Esophagus (tissue), 2 donors: ENCODE measurements at regions not wholly inside any gene's neighbourhood (a gene's known extent, or its start where the extent isn't known, plus 50 kb on each side); places are given as distances from the start of the nearest gene placed in this dataset.
A peak's percentile ranks its signal among the peaks of the same experiment; 100 is the strongest.

Experiments used
- H3K27ac ChIP-seq, 2 donors: one replicate each; pipeline ENCODE4 v1.5.1; 2013; ENCODE audit warnings: low read depth in 2 of 2, mild to moderate bottlenecking in 2 of 2, inconsistent platforms in 1 of 2, low read length in 1 of 2, moderate library complexity in 1 of 2
- H3K27me3 ChIP-seq, 2 donors: one replicate each; pipeline ENCODE4 v1.6.1; 2013; ENCODE audit warnings: low read length in 2 of 2, control low read depth in 1 of 2, mild to moderate bottlenecking in 1 of 2; ENCODE audit not compliant: insufficient read depth in 2 of 2, control insufficient read depth in 1 of 2
- H3K36me3 ChIP-seq, 2 donors: one replicate each; pipeline ENCODE4 v1.6.1; 2013; ENCODE audit warnings: low read length in 1 of 2; ENCODE audit not compliant: control insufficient read depth in 2 of 2, insufficient read depth in 2 of 2
- H3K4me1 ChIP-seq, 2 donors: one replicate each; pipeline ENCODE4 v1.6.1; 2013; ENCODE audit warnings: low read length in 1 of 2; ENCODE audit not compliant: control insufficient read depth in 2 of 2, insufficient read depth in 2 of 2
- H3K4me3 ChIP-seq, 2 donors: one replicate each; pipeline ENCODE4 v1.5.1; 2013; ENCODE audit warnings: low read length in 2 of 2, mild to moderate bottlenecking in 2 of 2, low read depth in 1 of 2, moderate library complexity in 1 of 2
- H3K9me3 ChIP-seq, 2 donors: one replicate each; pipeline ENCODE4 v1.6.1; 2013; ENCODE audit warnings: mild to moderate bottlenecking in 2 of 2, low read depth in 1 of 2, low read length in 1 of 2, moderate library complexity in 1 of 2; ENCODE audit not compliant: control insufficient read depth in 2 of 2, insufficient read depth in 1 of 2
- WGBS, 2 donors: extraction: QIAGEN DNeasy Blood & Tissue Kit; methylation state at CpG; one replicate each; pipeline ENCODE4 v1.1.7; 2013; 5-methylcytosine and 5-hydroxymethylcytosine counted together
- donor health status: healthy with polysubstance abuse.
- donor health status: Bipolar disorder and iron deficiency.

- H3K4me1 ChIP-seq, result no peaks in the 10 kb centered on the region
- no peaks in the 10 kb centered on the region for H3K27me3 ChIP-seq
- H3K9me3 ChIP-seq, result no peaks in the 10 kb centered on the region
- no peak overlapping the region for H3K4me3 ChIP-seq
- no peak overlapping the region for H3K27ac ChIP-seq
- 86 to 88% methylated on average over 2 of the region's 2 CpGs for WGBS, 2 donors
- H3K36me3 ChIP-seq, result no peaks in the 10 kb centered on the region
Measured at GRCh38 chr4:152112887-152113286, 352.1 kb upstream of the GATB start.

GRCh38 chr4:152112190-152112589 is 351.4 kb upstream of the GATB start:
- Histone ChIP-seq H3K27ac (no peak overlapping the region), H3K4me3 (no peak overlapping the region), H3K9me3 (no peaks in the 10 kb centered on the region), H3K27me3 (no peaks in the 10 kb centered on the region), H3K4me1 (peaks cover 0 to under 1% of the 10 kb centered on the region in 2 donors), H3K36me3 (no peaks in the 10 kb centered on the region)
- 88 to 94% methylated on average over 2 of the region's 2 CpGs for WGBS, 2 donors

- Histone ChIP-seq H3K36me3 (no peaks in the 10 kb centered on the region), H3K4me3 (no peak overlapping the region), H3K27ac (no peak overlapping the region), H3K9me3 (no peaks in the 10 kb centered on the region), H3K27me3 (no peaks in the 10 kb centered on the region), H3K4me1 (peaks cover 5 to 9% of the 10 kb centered on the region in 2 donors)
- WGBS, 2 donors, result 83 to 95% methylated on average over 1 of the region's 1 CpG
Measured at GRCh38 chr4:152110780-152111179, 350.0 kb upstream of the GATB start.

- Histone ChIP-seq H3K27ac (no peak overlapping the region), H3K36me3 (no peaks in the 10 kb centered on the region), H3K4me1 (peaks cover 5 to 12% of the 10 kb centered on the region in 2 donors), H3K27me3 (no peaks in the 10 kb centered on the region), H3K4me3 (no peak overlapping the region), H3K9me3 (no peaks in the 10 kb centered on the region)
- WGBS, 2 donors, result 47 to 55% methylated on average over 9 of the region's 9 CpGs
Measured at GRCh38 chr4:152109531-152110509, 349.0 kb upstream of the GATB start.

GRCh38 chr4:152107736-152108500 is 347.1 kb upstream of the GATB start:
- peak overlapping the region in 1 of 2 donors; percentile 13 for H3K27ac ChIP-seq
- peaks cover 5 to 13% of the 10 kb centered on the region in 2 donors for H3K4me1 ChIP-seq
- no peaks in the 10 kb centered on the region for H3K27me3 ChIP-seq
- H3K9me3 ChIP-seq, result no peaks in the 10 kb centered on the region
- WGBS, 2 donors, result 87 to 92% methylated on average over 8 of the region's 8 CpGs
- H3K4me3 ChIP-seq, result no peak overlapping the region
- no peaks in the 10 kb centered on the region for H3K36me3 ChIP-seq

- 46 to 54% methylated on average over 6 of the region's 6 CpGs for WGBS, 2 donors
- peak overlapping the region in 1 of 2 donors; percentile 73 for H3K27ac ChIP-seq
- no peak overlapping the region for H3K4me3 ChIP-seq
- H3K27me3 ChIP-seq, result no peaks in the 10 kb centered on the region
- no peaks in the 10 kb centered on the region for H3K36me3 ChIP-seq
- peaks cover 8 to 13% of the 10 kb centered on the region in 2 donors for H3K4me1 ChIP-seq
- no peaks in the 10 kb centered on the region for H3K9me3 ChIP-seq
Measured at GRCh38 chr4:152106781-152107321, 346.0 kb upstream of the GATB start.

- WGBS, 2 donors, result 24 to 49% methylated on average over 6 of the region's 6 CpGs
- Histone ChIP-seq H3K9me3 (no peaks in the 10 kb centered on the region), H3K27me3 (no peaks in the 10 kb centered on the region), H3K27ac (peak overlapping the region in 1 of 2 donors; percentile 73), H3K4me3 (no peak overlapping the region), H3K36me3 (no peaks in the 10 kb centered on the region), H3K4me1 (peaks cover 8 to 13% of the 10 kb centered on the region in 2 donors)
Measured at GRCh38 chr4:152106113-152106763, 345.4 kb upstream of the GATB start.

- no peak overlapping the region for H3K4me3 ChIP-seq
- peaks cover 13 to 14% of the 10 kb centered on the region in 2 donors for H3K4me1 ChIP-seq
- no peaks in the 10 kb centered on the region for H3K27me3 ChIP-seq
- no peaks in the 10 kb centered on the region for H3K36me3 ChIP-seq
- H3K9me3 ChIP-seq, result no peaks in the 10 kb centered on the region
- 77 to 81% methylated on average over 9 of the region's 9 CpGs for WGBS, 2 donors
- no peak overlapping the region for H3K27ac ChIP-seq
Measured at GRCh38 chr4:152104901-152105357, 344.1 kb upstream of the GATB start.

GRCh38 chr4:152104356-152104755 is 343.5 kb upstream of the GATB start:
- H3K4me3 ChIP-seq, result no peak overlapping the region
- 91 to 96% methylated on average over 8 of the region's 8 CpGs for WGBS, 2 donors
- no peaks in the 10 kb centered on the region for H3K27me3 ChIP-seq
- no peaks in the 10 kb centered on the region for H3K36me3 ChIP-seq
- no peak overlapping the region for H3K27ac ChIP-seq
- H3K9me3 ChIP-seq, result no peaks in the 10 kb centered on the region
- peaks cover 13 to 14% of the 10 kb centered on the region in 2 donors for H3K4me1 ChIP-seq
